Sigmoid colon (tissue), 6 donors: ENCODE measurements at regions not wholly inside any gene's neighbourhood (a gene's known extent, or its start where the extent isn't known, plus 50 kb on each side); places are given as distances from the start of the nearest gene placed in this dataset.

Experiments used
- DNase-seq: peaks from one replicate; pipeline ENCODE4 v3.0.0-alpha.2; 2019
- H3K27ac ChIP-seq, 4 donors: fragments of 200-600 bp; sonication (generic); one replicate each; pipeline ENCODE4 v1.5.1; 2016 to 2019; ENCODE audit warnings: mild to moderate bottlenecking in 1 of 4
- H3K27me3 ChIP-seq, 3 donors: fragments of 200-600 bp; sonication (generic); one replicate each; pipeline ENCODE4 v1.5.1; 2019; ENCODE audit warnings: mild to moderate bottlenecking in 1 of 3
- H3K36me3 ChIP-seq, 4 donors: fragments of 200-600 bp; sonication (generic); one replicate each; pipeline ENCODE4 v1.5.1; 2016 to 2019
- H3K4me1 ChIP-seq, 4 donors: fragments of 200-600 bp; sonication (generic); one replicate each; pipeline ENCODE4 v1.5.1; 2017 to 2019
- H3K4me3 ChIP-seq, 4 donors: fragments of 200-600 bp; sonication (generic); one replicate each; pipeline ENCODE4 v1.5.1; 2017 to 2019; ENCODE audit warnings: mild to moderate bottlenecking in 2 of 4, moderate library complexity in 1 of 4
- H3K9me3 ChIP-seq, 4 donors: fragments of 200-600 bp in 3 of 4; sonication (generic) in 3 of 4; one replicate each; pipeline versions ENCODE4 v1.5.1 to v1.6.1; 2013 to 2019
- CTCF ChIP-seq, 4 experiments: fragments of 450-650 bp in 3 of 4; fragments of 200-600 bp in 1 of 4; IDR thresholded peaks; one replicate each; pipeline ENCODE4 v1.5.1; 2016 to 2019; ENCODE audit warnings: antibody characterized with exemption in 4 of 4, mild to moderate bottlenecking in 3 of 4, moderate library complexity in 2 of 4
- EP300 ChIP-seq, 4 donors: sonication (generic); formaldehyde crosslinking; IDR thresholded peaks; one replicate each; pipeline ENCODE4 v1.6.1; 2017; ENCODE audit warnings: antibody characterized with exemption in 4 of 4
- POLR2A ChIP-seq, 2 donors: fragments of 450-650 bp; IDR thresholded peaks; one replicate each; pipeline ENCODE4 v1.6.1; 2016; ENCODE audit warnings: antibody characterized with exemption in 2 of 2, mild to moderate bottlenecking in 2 of 2, moderate library complexity in 2 of 2
- POLR2AphosphoS5 ChIP-seq, 4 donors: sonication (generic); formaldehyde crosslinking; IDR thresholded peaks; one replicate each; pipeline ENCODE4 v1.6.1; 2017; ENCODE audit warnings: antibody characterized with exemption in 4 of 4
- WGBS, 2 donors: extraction: QIAGEN DNeasy Blood & Tissue Kit; methylation state at CpG; one replicate each; pipeline ENCODE4 v1.1.7; 2013; 5-methylcytosine and 5-hydroxymethylcytosine counted together
- intact Hi-C: fragments of 100-400 bp; cut with DNase I; formaldehyde crosslinking; loops from one replicate; pipeline ENCODE4 v1.15.1; 2023
- donor health status: healthy with polysubstance abuse.
- donor health status: healthy.

- TF ChIP-seq CTCF (IDR thresholded peaks at IDR 0.05) = no peak
- TF ChIP-seq POLR2AphosphoS5 (IDR thresholded peaks at IDR 0.05) = no peak
- TF ChIP-seq EP300 (IDR thresholded peaks at IDR 0.05) = no peak
- TF ChIP-seq POLR2A (IDR thresholded peaks at IDR 0.05) = no peak
- Histone ChIP-seq H3K27ac (no peak overlapping the region), H3K36me3 (no peaks in the 10 kb centered on the region), H3K4me3 (no peak overlapping the region), H3K4me1 (no peaks in the 10 kb centered on the region), H3K27me3 (no peaks in the 10 kb centered on the region), H3K9me3 (no peaks in the 10 kb centered on the region)
- 38 to 71% methylated on average over 4 of the region's 4 CpGs for WGBS, 2 donors
- no peak for DNase-seq
- intact Hi-C loops = no loop called here
These were observed 54.3 kb upstream of the CREB3L1 start for GRCh38 chr11:46223252-46223513.

- intact Hi-C loops = no loop called here
- Histone ChIP-seq H3K27ac (no peak overlapping the region), H3K9me3 (no peaks in the 10 kb centered on the region), H3K27me3 (no peaks in the 10 kb centered on the region), H3K4me1 (no peaks in the 10 kb centered on the region), H3K36me3 (no peaks in the 10 kb centered on the region), H3K4me3 (no peak overlapping the region)
- no peak for DNase-seq
- TF ChIP-seq EP300 (IDR thresholded peaks at IDR 0.05) = no peak
- TF ChIP-seq CTCF (IDR thresholded peaks at IDR 0.05) = no peak
- TF ChIP-seq POLR2A (IDR thresholded peaks at IDR 0.05) = no peak
- TF ChIP-seq POLR2AphosphoS5 (IDR thresholded peaks at IDR 0.05) = no peak
- 33 to 62% methylated on average over 5 of the region's 5 CpGs for WGBS, 2 donors
These were observed 54.8 kb upstream of the CREB3L1 start for GRCh38 chr11:46222490-46223251.

- 87 to 94% methylated on average over 3 of the region's 3 CpGs for whole genome bisulfite sequencing, 2 donors
- H3K36me3 ChIP-seq = no peaks in the 10 kb centered on the region
- intact Hi-C loops = no loop called here
- TF ChIP-seq EP300 (IDR thresholded peaks at IDR 0.05) = no peak
- no peak for TF ChIP-seq CTCF (IDR thresholded peaks at IDR 0.05)
- TF ChIP-seq POLR2AphosphoS5 (IDR thresholded peaks at IDR 0.05) = no peak
- no peak for TF ChIP-seq POLR2A (IDR thresholded peaks at IDR 0.05)
- DNase-seq = no peak
- no peak overlapping the region for H3K4me3 ChIP-seq
- H3K4me1 ChIP-seq = no peaks in the 10 kb centered on the region
- no peak overlapping the region for H3K27ac ChIP-seq
- H3K27me3 ChIP-seq = no peaks in the 10 kb centered on the region
- no peaks in the 10 kb centered on the region for H3K9me3 ChIP-seq
These were observed 57.1 kb upstream of the CREB3L1 start for GRCh38 chr11:46220313-46220712.

- H3K27ac ChIP-seq = no peak overlapping the region
- 59 to 79% methylated on average over 6 of the region's 6 CpGs for WGBS, 2 donors
- no peaks in the 10 kb centered on the region for H3K9me3 ChIP-seq
- intact Hi-C loops = no loop called here
- H3K4me3 ChIP-seq = no peak overlapping the region
- no peaks in the 10 kb centered on the region for H3K36me3 ChIP-seq
- H3K27me3 ChIP-seq = no peaks in the 10 kb centered on the region
- no peak for DNase-seq
- H3K4me1 ChIP-seq = no peaks in the 10 kb centered on the region
- TF ChIP-seq POLR2AphosphoS5 (IDR thresholded peaks at IDR 0.05) (no peak), POLR2A (IDR thresholded peaks at IDR 0.05) (no peak), CTCF (IDR thresholded peaks at IDR 0.05) (no peak), EP300 (IDR thresholded peaks at IDR 0.05) (no peak)
These were observed 60.7 kb upstream of the CREB3L1 start for GRCh38 chr11:46216765-46217089.
